ENCODE measurements at regions not wholly inside any gene's neighbourhood (a gene's known extent, or its start where the extent isn't known, plus 50 kb on each side); places are given as distances from the start of the nearest gene placed in this dataset.

DNA sequence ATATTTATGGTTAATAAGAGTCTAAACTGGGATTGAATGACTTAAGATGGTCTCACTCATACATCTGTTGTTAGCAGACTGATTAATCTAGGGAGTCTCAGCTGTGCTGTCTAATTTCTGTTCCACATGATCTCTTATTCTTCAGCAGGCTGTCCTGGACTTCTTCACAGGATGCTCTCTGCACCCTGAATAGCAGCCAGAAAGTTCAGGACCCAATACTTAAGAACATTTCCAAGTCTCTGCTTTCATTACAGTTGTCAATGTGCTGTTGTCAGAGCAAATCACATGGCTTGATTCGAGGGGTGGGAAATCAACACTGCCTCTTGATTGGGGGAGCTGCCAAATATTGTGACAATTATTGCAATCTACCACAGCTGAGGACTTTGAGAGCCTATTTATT, 627.1 kb upstream of the SLC8A1 start:
- DNase-seq, result no peak

DNA sequence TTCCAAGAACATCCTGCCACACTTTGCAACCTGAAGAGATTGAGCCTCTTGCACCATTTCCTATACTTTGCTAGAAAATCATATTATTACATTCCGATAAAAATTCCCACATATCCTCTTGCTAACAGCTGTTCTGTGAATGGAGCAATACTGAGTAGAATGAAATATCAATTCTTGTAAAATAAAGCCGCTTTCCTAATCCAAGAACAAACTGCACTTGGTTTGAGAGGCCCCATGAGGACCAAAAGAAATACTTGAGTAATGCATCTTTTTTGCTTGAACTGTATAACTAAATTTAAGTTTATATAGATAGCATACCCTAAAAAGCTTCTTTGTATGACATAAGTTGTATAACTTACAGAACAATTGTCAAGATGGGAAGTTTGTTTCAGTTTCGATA, 632.4 kb upstream of the SLC8A1 start:
- DNase-seq, result no peak

DNA sequence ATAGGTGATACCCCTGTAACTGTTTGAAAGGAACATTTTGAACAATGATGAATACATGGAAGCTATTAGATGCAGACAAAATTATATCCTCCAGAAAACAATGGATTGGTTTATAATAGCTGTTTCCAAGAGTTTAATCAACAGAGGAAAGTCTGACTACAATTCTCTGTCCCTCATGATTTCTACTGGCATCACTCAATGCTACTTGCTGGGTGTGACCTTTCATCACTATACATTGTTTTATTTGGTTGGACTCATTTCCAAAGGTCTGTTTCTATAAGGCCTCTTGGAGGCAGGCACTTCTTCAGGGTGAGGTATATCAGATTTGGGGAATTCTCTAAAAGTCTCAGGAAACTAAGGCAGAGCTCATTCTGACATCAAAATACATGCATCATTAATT, 636.1 kb upstream of the SLC8A1 start:
- DNase-seq, result no peak

DNA sequence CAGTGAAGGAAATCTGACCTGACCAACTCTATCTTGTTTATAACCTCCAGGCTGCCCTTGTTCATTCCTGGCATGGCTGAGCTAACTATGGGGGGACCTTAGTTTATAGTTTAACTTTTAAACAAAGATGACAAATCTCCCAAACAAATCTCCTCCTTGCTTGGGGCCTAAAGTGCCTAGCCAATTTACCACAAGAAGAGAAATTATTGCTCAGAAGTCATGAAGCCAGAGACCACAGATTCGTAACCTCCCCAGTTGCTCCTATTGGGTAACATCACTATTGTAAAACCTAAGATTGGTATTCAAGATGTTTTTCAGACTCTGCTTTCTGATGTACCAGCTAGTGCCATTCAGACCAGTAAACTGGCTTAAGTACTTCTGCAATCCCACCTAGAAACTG, 649.4 kb upstream of the SLC8A1 start:
- DNase-seq, result no peak

DNA sequence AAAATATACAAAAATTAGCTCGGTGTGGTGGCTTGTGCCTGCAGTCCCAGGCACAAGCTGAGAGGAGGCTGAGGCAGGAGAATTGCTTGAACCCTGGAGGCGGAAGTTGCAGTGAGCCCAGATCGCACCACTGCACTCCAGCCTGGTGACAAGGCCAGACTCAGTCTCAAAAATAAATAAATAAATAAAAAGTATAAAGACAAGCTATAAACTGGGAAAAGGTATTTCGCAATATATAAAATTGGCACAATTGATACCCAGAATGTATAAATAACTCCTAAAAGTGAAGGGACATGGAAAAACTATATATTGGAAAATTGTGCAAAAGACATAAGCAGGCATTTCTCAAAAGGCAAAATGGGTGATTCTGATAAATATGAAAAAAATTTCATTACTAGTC, 657.9 kb upstream of the SLC8A1 start:
- DNase-seq, result no peak

DNA sequence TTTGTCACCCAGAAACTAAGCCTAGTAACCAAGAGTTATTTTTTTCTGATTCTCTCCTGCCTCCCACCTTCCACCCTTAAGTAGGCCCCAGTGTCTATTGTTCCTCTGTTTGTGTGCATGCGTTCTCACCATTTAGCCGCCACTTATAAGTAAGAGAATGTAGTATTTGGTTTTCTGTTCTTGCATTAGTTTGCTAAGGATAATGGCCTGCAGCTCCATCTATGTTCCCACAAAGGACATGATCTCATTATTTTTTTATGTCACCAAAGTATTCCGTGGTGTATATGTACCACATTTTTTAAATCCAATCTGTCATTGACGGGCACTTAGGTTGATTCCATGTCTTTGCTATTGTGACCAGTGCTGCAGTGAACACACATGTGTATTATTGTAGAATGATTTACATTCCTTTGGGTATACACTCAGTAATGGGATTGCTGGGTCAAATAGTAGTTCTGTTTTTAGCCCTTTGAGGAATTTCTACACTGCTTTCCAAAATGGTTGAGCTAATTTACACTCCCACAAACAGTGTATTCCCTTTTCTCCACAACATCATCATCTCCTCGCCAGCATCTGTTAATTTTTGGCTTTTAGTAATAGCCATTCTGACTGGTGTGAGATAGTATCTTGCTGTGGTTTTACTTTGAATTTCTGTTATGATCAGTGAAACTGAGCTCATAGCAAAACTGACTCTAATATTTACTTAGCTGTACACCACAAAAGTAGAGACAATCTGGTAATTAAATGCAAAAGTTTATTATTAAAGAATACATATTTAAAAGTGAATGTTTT, 660.1 kb upstream of the SLC8A1 start:
- DNase-seq, result no peak

DNA sequence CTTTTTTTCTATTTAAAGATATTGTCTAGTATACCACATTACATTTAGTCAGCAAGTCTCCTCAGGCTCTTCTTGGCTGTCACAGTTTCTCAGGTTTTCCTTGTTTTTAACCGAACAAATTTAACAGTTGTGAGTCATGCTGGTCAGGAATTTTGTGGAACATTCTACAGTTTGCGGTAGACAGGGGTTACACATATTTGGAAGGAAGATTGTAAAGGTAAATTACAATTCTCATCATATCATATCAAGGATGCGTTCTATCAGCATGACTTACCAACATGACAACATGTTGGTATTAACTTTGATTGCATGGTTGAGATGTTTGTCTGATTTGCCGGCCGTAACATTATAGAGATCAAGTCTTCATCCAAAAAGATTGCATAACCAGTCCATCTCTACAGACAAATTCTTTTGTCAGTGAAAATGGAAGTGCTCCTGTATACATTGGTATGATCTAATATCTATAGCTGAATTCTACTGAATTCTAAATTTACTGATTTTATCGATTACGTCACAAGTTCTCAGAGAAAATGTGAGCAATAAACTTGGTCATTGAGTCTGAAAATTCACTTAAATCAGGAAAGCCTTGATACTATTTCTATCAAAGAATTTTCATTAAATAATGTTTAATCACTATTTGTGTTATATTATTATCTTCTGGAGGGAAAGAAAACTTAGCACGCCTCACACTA, 664.4 kb upstream of the SLC8A1 start:
- DNase-seq, result no peak

DNA sequence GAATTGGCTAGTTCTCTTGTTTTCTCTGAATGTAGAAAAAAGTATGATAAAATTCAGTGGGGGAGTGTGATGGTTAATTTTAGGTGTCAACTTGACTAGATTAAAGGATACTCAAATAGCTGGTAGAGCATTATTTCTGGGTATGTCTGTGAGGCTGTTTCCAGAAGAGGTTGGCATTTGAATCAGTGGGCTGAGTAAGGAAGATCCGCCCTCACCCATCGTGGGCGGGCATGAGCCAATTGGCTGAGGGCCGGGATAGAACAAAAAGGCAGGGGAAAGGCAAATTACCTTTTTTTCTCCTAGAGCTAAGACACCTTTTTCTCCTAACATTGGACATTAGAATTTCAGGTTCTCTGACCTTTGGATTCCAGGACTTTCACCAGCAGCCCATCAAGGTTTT, 667.6 kb upstream of the SLC8A1 start:
- no peak for DNase-seq

DNA sequence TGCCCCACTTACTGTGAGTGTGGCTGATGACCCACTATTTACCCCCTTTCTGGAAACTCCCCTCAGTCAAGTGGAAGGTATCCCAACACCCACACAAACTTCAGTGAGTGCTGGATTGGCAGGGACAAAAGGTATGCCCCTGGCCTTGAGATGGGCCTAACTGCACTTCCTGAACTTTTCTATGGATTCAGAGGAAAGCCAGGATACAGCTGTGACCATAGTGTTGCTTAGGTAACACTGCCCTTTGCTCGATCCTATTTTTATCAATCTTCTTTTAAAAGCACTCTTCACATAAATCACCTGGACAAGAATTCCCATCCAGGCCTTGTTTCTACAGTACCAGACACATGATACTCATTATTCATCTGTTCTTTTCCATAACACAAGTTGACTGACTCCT, 671.5 kb upstream of the SLC8A1 start:
- no peak for DNase-seq

DNA sequence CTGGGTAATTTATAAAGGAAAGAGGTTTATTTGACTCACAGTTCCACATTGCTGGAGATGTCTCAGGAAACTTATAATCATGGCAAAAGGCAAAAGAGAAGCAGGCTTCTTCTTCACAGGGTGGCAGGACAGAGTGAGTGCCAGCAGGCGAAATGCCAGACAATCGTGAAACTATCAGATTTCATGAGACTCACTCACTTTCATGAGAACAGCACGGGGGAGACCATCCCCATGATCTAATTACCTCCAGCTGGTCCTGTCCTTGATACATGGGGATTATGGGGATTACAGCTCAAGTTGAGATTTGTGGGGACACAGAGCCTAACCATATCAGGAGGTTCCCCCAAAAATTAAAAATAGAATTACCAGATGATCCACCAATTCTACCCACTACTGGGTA, 675.5 kb upstream of the SLC8A1 start:
- no peak for DNase-seq

DNA sequence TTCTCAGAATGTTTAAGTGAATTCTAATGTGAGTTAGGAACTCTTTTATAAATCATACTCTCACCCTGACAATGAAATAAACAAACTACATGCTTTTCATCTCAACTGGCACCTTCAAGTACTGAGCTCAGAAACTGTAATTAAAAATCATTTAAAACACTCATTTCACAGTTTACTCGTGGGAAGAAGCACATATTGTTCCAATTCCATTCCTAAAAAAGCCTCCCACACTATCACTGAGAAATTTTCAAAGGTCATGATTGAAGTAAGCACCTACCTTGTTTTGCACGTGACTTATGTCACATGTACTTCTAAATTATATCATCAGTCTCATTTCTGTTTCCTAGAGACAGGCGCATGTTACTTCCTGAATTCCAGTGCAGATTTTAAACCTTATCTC, 678.1 kb upstream of the SLC8A1 start:
- DNase-seq, result no peak

DNA sequence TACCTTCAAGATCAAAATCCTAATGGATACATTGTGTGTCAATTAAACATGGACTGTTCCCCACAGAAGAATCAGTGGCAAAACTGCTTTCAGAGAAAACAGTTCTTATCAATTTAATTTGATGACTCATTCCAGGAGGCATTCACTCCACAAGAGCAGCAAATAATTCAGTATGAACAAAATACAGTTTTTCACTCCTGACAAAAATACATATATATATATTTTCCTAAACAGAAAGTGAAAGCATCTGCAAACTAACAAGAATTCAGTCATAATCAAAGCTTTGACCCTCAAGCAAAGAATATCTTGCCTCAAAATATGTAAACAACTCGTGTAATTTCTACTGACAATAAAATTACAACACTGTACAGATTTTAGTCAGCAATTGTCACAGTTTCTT, 685.1 kb upstream of the SLC8A1 start:
- DNase-seq, result no peak

DNA sequence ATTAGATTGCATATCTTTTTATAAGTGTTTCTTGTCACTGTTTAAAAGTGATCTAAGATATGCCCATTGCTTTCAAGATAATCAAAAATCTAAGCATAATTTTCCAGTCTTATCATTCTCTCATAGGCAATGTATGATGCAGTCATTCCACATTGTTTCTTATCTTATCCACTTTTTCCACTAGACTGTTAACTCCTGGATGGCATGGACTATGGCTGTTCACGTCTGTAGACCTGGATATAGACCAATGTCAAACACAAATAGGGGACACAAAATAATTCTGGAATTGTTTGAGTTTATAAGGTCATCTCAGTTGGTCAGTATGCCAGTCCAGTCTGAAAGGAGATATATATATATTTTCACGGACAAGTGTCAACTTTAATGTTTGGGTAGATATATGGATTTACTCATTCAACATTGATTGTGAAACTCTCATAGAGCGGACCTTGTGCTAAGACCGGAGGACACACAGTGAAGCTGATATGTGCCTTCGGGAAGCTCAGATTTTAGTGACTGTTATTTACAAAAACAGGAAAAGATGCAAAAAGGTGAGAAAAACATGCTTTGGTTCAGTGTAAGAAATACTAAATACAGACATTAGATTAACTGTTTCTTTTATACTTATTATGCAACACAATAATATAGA, 689.4 kb upstream of the SLC8A1 start:
- DNase-seq, result no peak

DNA sequence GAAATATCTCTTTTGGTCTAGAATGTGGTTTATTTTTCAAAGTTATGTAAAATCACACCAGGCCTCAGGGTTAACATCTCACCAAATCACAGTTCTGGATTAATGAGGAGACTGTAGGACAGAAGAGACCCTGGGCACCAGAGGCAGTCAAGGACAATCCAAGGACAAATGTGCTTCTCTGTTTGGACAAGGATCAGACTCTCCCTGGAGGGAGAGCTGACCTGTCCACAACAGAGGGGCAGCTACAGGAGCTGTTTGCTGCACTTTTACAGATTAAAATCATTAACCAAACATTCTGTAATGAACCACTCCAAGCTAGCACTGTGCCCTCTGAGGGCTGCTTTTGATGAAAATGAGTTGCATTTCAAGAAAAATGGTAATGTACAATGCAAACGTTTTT, 690.6 kb upstream of the SLC8A1 start:
- no peak for DNase-seq

DNA sequence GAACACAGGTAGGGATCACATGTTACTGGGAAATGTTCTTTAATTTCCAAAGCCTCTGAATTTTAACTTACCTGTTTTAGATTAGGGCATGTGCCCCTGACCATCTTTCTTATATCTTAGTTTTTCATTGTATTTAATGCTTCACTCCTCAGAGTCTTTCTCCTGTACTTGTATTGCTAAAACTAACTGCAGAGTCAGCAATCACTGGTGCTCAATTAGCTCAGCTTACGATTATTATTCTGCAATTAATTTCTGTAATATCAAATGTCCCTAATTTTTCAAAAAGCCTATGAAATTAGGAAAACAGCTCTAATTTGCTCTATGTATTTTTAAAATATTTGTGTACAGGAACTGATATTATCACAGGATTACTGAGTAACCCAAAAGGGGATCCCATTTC, 693.2 kb upstream of the SLC8A1 start:
- no peak for DNase-seq

DNA sequence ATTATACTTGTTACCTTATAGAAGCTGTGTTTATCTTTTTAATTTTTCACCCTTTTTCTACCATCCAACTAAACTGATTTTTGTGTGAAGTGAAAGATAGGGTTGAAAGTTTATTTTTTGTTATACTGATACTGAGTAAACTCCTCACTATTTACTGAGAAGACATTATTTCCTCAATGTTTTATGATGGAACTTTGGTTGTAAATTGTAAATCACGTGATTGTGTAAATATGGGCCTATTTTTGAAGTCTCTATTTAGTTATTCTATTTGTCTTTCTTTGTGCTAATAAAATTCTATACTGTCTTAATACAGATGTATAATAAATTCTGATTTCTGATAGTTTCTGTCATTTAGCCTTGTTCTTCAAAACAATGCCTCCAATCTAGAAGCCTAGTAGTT, 697.2 kb upstream of the SLC8A1 start:
- DNase-seq, result no peak

DNA sequence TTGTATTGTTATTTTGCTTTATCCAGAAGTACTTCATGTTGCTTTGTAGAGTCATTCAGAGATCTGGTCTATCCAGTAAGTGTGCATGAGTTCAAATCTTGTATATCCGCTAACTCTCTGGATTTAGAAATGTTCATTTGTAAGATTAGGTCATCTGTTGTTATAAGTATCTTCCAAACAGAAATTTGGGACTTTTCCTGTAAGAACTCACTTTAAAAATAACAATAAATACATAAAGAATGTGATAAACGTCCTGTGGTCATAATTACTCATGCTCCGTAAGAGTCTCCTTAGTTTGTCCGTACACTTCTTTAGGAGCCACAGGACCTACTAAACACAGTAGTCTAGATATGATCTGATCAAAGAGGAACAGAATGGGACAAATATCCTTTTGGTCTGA, 699.9 kb upstream of the SLC8A1 start:
- no peak for DNase-seq

DNA sequence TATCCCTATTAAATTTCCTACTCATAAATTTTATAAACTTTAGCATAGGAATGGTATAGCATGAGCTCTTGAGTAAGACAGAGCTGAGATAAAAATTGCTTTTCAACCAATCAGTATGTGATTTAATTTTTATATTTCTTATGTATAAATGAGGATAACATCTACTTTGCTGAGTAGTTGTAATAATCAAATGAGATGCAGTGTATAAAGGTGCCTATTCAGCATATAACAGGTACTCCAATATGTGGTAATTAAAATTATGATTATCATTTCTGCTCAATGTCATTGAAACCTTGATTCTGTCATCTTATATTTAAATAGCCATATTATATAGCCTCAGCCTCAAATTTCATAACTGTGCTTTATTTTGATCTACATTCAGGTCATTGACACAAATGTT, 700.4 kb upstream of the SLC8A1 start:
- DNase-seq, result no peak

DNA sequence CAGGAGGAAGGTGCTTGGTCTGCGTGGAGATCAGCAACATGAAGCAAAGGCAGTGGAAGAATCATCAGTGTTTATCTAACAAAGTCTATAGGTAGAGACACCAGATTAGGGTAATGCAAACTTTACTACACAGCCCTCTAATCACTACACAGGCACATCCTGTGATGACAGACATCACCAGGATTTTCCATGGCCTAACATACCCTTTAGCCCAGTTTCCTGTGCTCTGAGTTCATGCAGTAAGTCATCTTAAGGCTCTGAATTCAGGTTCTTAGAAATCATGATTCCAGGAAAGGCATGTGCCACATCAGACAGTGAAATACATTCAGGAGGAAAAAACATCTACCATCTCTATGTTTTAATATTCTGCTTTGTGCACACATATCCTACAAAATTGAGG, 708.5 kb upstream of the SLC8A1 start:
- DNase-seq, result no peak

DNA sequence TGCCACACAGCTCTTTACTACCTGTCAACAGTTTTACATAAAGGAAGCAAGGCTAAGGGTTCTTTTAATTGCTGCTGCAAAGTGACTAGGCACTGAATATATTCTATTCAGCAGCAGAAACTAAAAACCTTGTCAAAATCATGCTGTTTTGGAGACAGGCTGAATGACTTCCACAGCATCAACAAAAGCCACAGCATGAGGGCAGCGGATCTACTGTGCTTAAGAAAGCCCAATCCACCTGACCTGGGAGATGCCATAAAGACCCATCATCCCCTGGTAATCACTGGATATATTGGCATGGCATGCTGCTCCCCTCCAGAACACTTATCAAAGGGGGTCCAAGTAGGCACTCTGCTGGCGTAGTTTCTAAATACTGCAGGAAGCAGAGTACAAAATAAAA, 715.1 kb upstream of the SLC8A1 start:
- no peak for DNase-seq

DNA sequence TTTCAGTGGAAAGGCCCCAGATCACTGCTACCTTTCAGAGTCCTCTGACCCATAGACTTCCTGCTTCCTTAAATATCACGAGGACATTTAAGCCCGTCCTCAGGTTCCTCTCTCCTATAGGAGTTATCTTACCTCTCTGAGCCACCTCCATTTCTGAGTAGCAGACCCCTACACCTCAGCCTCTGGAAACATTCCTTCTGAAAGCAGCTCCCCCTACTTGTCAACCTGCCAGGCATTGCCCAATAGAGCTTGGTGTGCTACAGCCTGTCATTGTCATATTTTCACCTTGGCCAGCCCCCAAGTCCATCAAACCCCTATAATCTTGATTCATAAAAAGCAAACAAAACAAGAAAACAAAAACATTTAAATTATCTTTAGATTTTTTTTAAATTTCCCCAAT, 717.9 kb upstream of the SLC8A1 start:
- no peak for DNase-seq

DNA sequence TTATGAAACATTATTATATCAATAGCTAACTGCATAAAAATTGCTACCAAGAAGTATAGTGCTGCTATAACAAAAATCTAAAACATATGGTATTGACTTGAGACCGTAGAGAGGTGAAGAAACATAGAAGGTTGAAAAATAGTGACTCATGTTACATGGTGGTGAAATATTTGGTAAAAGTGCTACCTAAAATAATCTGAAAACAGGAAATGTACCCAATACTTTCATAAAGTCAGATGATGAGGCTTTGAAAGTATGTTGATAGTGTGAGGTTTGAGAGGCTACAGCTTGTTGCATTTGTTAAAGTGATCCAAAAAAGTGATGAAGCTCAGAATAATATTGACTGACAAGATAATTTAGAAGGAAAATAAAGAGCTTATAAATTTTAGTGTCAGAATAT, 718.7 kb upstream of the SLC8A1 start:
- DNase-seq, result no peak

DNA sequence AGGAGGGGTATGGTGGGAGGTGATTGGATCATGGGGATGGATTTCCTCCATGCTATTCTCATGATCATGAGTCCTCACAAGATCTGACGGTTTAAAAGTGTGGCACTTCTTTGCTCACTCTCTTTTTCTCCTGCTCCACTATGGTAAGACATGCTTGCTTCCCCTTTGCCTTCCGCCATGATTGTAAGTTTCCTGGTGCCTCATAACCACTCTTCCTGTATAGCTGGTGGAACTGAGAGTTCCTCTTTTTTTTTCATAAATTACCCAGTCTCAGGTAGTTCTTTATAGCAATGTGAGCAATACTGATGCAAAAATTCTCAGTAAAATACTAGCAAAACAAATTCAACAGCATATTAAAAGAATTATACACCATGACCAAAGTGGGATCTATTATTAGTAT, 728.5 kb upstream of the SLC8A1 start:
- no peak for DNase-seq

DNA sequence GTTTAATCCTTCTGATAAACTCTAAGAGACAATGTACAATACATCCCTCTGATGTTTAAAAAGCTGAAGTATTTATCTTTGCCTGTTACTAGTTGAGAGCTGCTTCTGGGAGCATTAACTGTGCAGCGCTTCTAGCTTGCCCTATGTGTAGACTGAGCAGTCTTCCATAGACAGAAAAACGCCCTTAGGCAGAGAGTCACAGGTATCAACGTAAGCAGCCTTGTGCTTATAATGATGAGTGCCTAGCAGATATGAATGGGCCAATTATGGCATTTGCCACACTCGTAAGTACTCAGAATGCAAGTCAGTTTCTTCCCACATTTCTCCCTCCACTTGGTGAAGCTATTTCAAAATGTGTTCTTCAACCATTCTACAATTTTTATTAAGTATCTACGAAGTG, 731.1 kb upstream of the SLC8A1 start:
- no peak for DNase-seq

Measured in activated effector memory CD4-positive, alpha-beta T cell treated with Interleukin-2 at 50 U/mL for 16 hours (primary cell).